Stimulated activated memory B cell treated with anti-CD40 and anti-IgM and Interleukin-4, amounts not matched to agents 10 μg/mL and 1 μg/mL and 100 μg/mL, for 72 hours (primary cell): ENCODE measurements at regions not wholly inside any gene's neighbourhood (a gene's known extent, or its start where the extent isn't known, plus 50 kb on each side); places are given as distances from the start of the nearest gene placed in this dataset.

Experiments used
- ATAC-seq: fragments of 150-1000 bp; cut with Tn5 transposase; 2 replicates; pipeline ENCODE4 v1.10.0; 2021
- H3K27ac Mint-ChIP-seq: one replicate; pipeline ENCODE4 v1.8.0; 2022; ENCODE audit warnings: mild to moderate bottlenecking, mixed read lengths
- H3K27me3 Mint-ChIP-seq: one replicate; pipeline ENCODE4 v1.8.0; 2022; ENCODE audit warnings: mixed read lengths
- H3K36me3 Mint-ChIP-seq: one replicate; pipeline ENCODE4 v1.8.0; 2022; ENCODE audit warnings: mixed read lengths
- H3K4me1 Mint-ChIP-seq: one replicate; pipeline ENCODE4 v1.8.0; 2022; ENCODE audit warnings: mixed read lengths
- H3K4me3 Mint-ChIP-seq: one replicate; pipeline ENCODE4 v1.8.0; 2022; ENCODE audit warnings: mild to moderate bottlenecking, moderate library complexity, mixed read lengths
- H3K9me3 Mint-ChIP-seq: one replicate; pipeline ENCODE4 v1.8.0; 2022; ENCODE audit warnings: mixed read lengths

GRCh38 chr5:79878721-79879336 is 112.2 kb downstream of the MTX3 start:
- H3K27ac Mint-ChIP-seq: no peak overlapping the region
- no peak for ATAC-seq

GRCh38 chr5:79878136-79878679 is 112.9 kb downstream of the MTX3 start:
- Mint-ChIP-seq H3K4me3 (no peak overlapping the region), H3K36me3 (no peaks in the 10 kb centered on the region), H3K27ac (no peak overlapping the region), H3K9me3 (peaks cover 2% of the 10 kb centered on the region), H3K27me3 (no peaks in the 10 kb centered on the region), H3K4me1 (no peaks in the 10 kb centered on the region)
- no peak for ATAC-seq

More at GRCh38 chr5:79878721-79879336, 112.2 kb downstream of the MTX3 start:
- Mint-ChIP-seq H3K4me1 (no peaks in the 10 kb centered on the region), H3K36me3 (no peaks in the 10 kb centered on the region), H3K9me3 (peaks cover 2% of the 10 kb centered on the region), H3K27me3 (no peaks in the 10 kb centered on the region), H3K4me3 (no peak overlapping the region)

GRCh38 chr5:79876456-79876855 is 114.6 kb downstream of the MTX3 start:
- Mint-ChIP-seq H3K9me3 (peaks cover 2% of the 10 kb centered on the region), H3K4me3 (no peak overlapping the region), H3K27ac (no peak overlapping the region), H3K4me1 (no peaks in the 10 kb centered on the region), H3K36me3 (no peaks in the 10 kb centered on the region), H3K27me3 (peaks cover 10% of the 10 kb centered on the region)
- ATAC-seq: no peak

GRCh38 chr5:79875230-79875629 is 115.8 kb downstream of the MTX3 start:
- no peak for ATAC-seq
- Mint-ChIP-seq H3K36me3 (no peaks in the 10 kb centered on the region), H3K27ac (no peak overlapping the region), H3K27me3 (peaks cover 23% of the 10 kb centered on the region), H3K9me3 (peaks cover 2% of the 10 kb centered on the region), H3K4me1 (no peaks in the 10 kb centered on the region), H3K4me3 (no peak overlapping the region)

GRCh38 chr5:79873187-79873586 is 117.9 kb downstream of the MTX3 start:
- no peaks in the 10 kb centered on the region for H3K4me1 Mint-ChIP-seq
- peaks cover 38% of the 10 kb centered on the region for H3K27me3 Mint-ChIP-seq
- no peak overlapping the region for H3K27ac Mint-ChIP-seq
- H3K9me3 Mint-ChIP-seq: no peaks in the 10 kb centered on the region
- no peak overlapping the region for H3K4me3 Mint-ChIP-seq
- no peaks in the 10 kb centered on the region for H3K36me3 Mint-ChIP-seq
- ATAC-seq: no peak

GRCh38 chr5:79872291-79872690 is 118.8 kb downstream of the MTX3 start:
- Mint-ChIP-seq H3K27me3 (peaks cover 44% of the 10 kb centered on the region), H3K4me1 (no peaks in the 10 kb centered on the region), H3K36me3 (no peaks in the 10 kb centered on the region), H3K4me3 (no peak overlapping the region), H3K9me3 (no peaks in the 10 kb centered on the region), H3K27ac (no peak overlapping the region)
- no peak for ATAC-seq

GRCh38 chr5:79871364-79872120 is 119.5 kb downstream of the MTX3 start:
- Mint-ChIP-seq H3K27ac (no peak overlapping the region), H3K9me3 (no peaks in the 10 kb centered on the region), H3K36me3 (no peaks in the 10 kb centered on the region), H3K4me1 (no peaks in the 10 kb centered on the region), H3K4me3 (no peak overlapping the region), H3K27me3 (peaks cover 44% of the 10 kb centered on the region)
- ATAC-seq: no peak

- Mint-ChIP-seq H3K4me3 (no peak overlapping the region), H3K27me3 (peaks cover 52% of the 10 kb centered on the region), H3K27ac (no peak overlapping the region), H3K36me3 (no peaks in the 10 kb centered on the region), H3K4me1 (no peaks in the 10 kb centered on the region), H3K9me3 (no peaks in the 10 kb centered on the region)
- no peak for ATAC-seq
Measured at GRCh38 chr5:79868163-79868670, 122.8 kb downstream of the MTX3 start.

- H3K27me3 Mint-ChIP-seq: peaks cover 33% of the 10 kb centered on the region
- no peak overlapping the region for H3K27ac Mint-ChIP-seq
- H3K4me1 Mint-ChIP-seq: no peaks in the 10 kb centered on the region
- no peaks in the 10 kb centered on the region for H3K9me3 Mint-ChIP-seq
- no peak for ATAC-seq
- H3K36me3 Mint-ChIP-seq: no peaks in the 10 kb centered on the region
- no peak overlapping the region for H3K4me3 Mint-ChIP-seq
Measured at GRCh38 chr5:79865579-79865978, 125.5 kb downstream of the MTX3 start.

- Mint-ChIP-seq H3K4me3 (no peak overlapping the region), H3K27me3 (peaks cover 21% of the 10 kb centered on the region), H3K36me3 (no peaks in the 10 kb centered on the region), H3K4me1 (no peaks in the 10 kb centered on the region), H3K9me3 (no peaks in the 10 kb centered on the region), H3K27ac (no peak overlapping the region)
- no peak for ATAC-seq
Measured at GRCh38 chr5:79864364-79864763, 126.7 kb downstream of the MTX3 start.

- no peaks in the 10 kb centered on the region for H3K36me3 Mint-ChIP-seq
- H3K4me3 Mint-ChIP-seq: no peak overlapping the region
- no peaks in the 10 kb centered on the region for H3K9me3 Mint-ChIP-seq
- H3K27me3 Mint-ChIP-seq: no peaks in the 10 kb centered on the region
- no peak overlapping the region for H3K27ac Mint-ChIP-seq
- ATAC-seq: no peak
- no peaks in the 10 kb centered on the region for H3K4me1 Mint-ChIP-seq
Measured at GRCh38 chr5:79859588-79859987, 131.5 kb downstream of the MTX3 start.

- Mint-ChIP-seq H3K27ac (no peak overlapping the region), H3K4me1 (no peaks in the 10 kb centered on the region), H3K27me3 (no peaks in the 10 kb centered on the region), H3K9me3 (no peaks in the 10 kb centered on the region), H3K36me3 (no peaks in the 10 kb centered on the region), H3K4me3 (no peak overlapping the region)
- no peak for ATAC-seq
Measured at GRCh38 chr5:79858410-79858723, 132.7 kb downstream of the MTX3 start.

- ATAC-seq: peak; percentile 57
- Mint-ChIP-seq H3K9me3 (no peaks in the 10 kb centered on the region), H3K27me3 (no peaks in the 10 kb centered on the region), H3K27ac (no peak overlapping the region), H3K4me1 (no peaks in the 10 kb centered on the region), H3K4me3 (no peak overlapping the region), H3K36me3 (no peaks in the 10 kb centered on the region)
Measured at GRCh38 chr5:79857714-79858409, 133.2 kb downstream of the MTX3 start.

GRCh38 chr5:79856456-79857055 is 134.5 kb downstream of the MTX3 start:
- H3K4me1 Mint-ChIP-seq: no peaks in the 10 kb centered on the region
- no peak overlapping the region for H3K27ac Mint-ChIP-seq
- no peak for ATAC-seq
- no peaks in the 10 kb centered on the region for H3K36me3 Mint-ChIP-seq
- no peak overlapping the region for H3K4me3 Mint-ChIP-seq
- no peaks in the 10 kb centered on the region for H3K9me3 Mint-ChIP-seq
- H3K27me3 Mint-ChIP-seq: no peaks in the 10 kb centered on the region

GRCh38 chr5:79853676-79854418 is 137.2 kb downstream of the MTX3 start:
- Mint-ChIP-seq H3K36me3 (no peaks in the 10 kb centered on the region), H3K27ac (no peak overlapping the region), H3K4me3 (no peak overlapping the region), H3K27me3 (no peaks in the 10 kb centered on the region), H3K4me1 (no peaks in the 10 kb centered on the region), H3K9me3 (no peaks in the 10 kb centered on the region)
- ATAC-seq: peak; percentile 25
